Caco-2 (cell line): ENCODE measurements at regions not wholly inside any gene's neighbourhood (a gene's known extent, or its start where the extent isn't known, plus 50 kb on each side); places are given as distances from the start of the nearest gene placed in this dataset.

ENCODE experiments used
- BruUV-seq: library from RNA; stranded (reverse); fragments of 400-500 nt; replicated peaks from 2 replicates; lab custom pipeline; 2021; lab: Mats Ljungman, UMichigan
- CTCF ChIA-PET: fragments of 300-600 bp; sonication (Branson Sonifier 250); formaldehyde crosslinking; loops from one replicate; lab custom pipeline; 2022; ENCODE audit warnings: antibody characterized with exemption; lab: Charles Lee
- POLR2A ChIA-PET: fragments of 300-600 bp; sonication (Branson Sonifier 250); formaldehyde crosslinking; loops from one replicate; lab custom pipeline; 2022; ENCODE audit warnings: antibody characterized with exemption; lab: Charles Lee
- DNase-seq, 2 experiments: peaks; one replicate each; pipeline versions ENCODE4 v3.0.0 to v3.0.0-alpha.2; 2020 to 2022
- H3K27me3 ChIP-seq: replicated peaks from 2 replicates; pipeline ENCODE4 v1.6.0; 2011; ENCODE audit warnings: low read length; ENCODE audit not compliant: control insufficient read depth, insufficient read depth
- H3K36me3 ChIP-seq: 2 replicates; pipeline ENCODE4 v1.5.1; 2011; ENCODE audit warnings: low read length; ENCODE audit not compliant: control insufficient read depth, insufficient read depth
- H3K4me1 ChIP-seq: fragments of 250-450 bp; sonication (Bioruptor Pico); 2 replicates; pipeline ENCODE4 v1.5.1; 2020; ENCODE audit warnings: mild to moderate bottlenecking
- H3K4me3 ChIP-seq: 2 replicates; pipeline ENCODE4 v1.5.1; 2011; ENCODE audit warnings: low read depth, mild to moderate bottlenecking, control low read depth, low read length
- H3K9me3 ChIP-seq: fragments of 250-450 bp; sonication (Bioruptor Pico); 2 replicates; pipeline ENCODE4 v1.5.1; 2020; ENCODE audit warnings: mild to moderate bottlenecking, moderate library complexity
- H3K27ac Mint-ChIP-seq: one replicate; pipeline ENCODE4 v1.8.0; 2022; ENCODE audit warnings: mixed read lengths; ENCODE audit not compliant: unreplicated experiment
- H3K27me3 Mint-ChIP-seq: one replicate; pipeline ENCODE4 v1.8.0; 2022; ENCODE audit warnings: mixed read lengths; ENCODE audit not compliant: insufficient read depth, unreplicated experiment
- H3K36me3 Mint-ChIP-seq: one replicate; pipeline ENCODE4 v1.8.0; 2022; ENCODE audit warnings: mild to moderate bottlenecking, mixed read lengths; ENCODE audit not compliant: insufficient read depth, unreplicated experiment
- H3K4me1 Mint-ChIP-seq: one replicate; pipeline ENCODE4 v1.8.0; 2022; ENCODE audit warnings: low read depth, mixed read lengths; ENCODE audit not compliant: unreplicated experiment
- H3K4me3 Mint-ChIP-seq: one replicate; pipeline ENCODE4 v1.8.0; 2022; ENCODE audit warnings: mild to moderate bottlenecking, moderate library complexity, mixed read lengths; ENCODE audit not compliant: unreplicated experiment
- H3K9me3 Mint-ChIP-seq: one replicate; pipeline ENCODE4 v1.8.0; 2022; ENCODE audit warnings: mixed read lengths; ENCODE audit not compliant: unreplicated experiment
- CTCF ChIP-seq, 2 experiments: fragments of 200-600 bp in 1 of 2; IDR thresholded peaks; 1 replicate in 1 of 2; 2 replicates in 1 of 2; pipeline versions ENCODE4 v1.5.1 to v1.8.0; 2011 to 2022; ENCODE audit warnings: antibody characterized with exemption in 1 of 2, control low read depth in 1 of 2, inconsistent platforms in 1 of 2, low read depth in 1 of 2, low read length in 1 of 2, mild to moderate bottlenecking in 1 of 2, moderate library complexity in 1 of 2; ENCODE audit not compliant: insufficient read depth in 1 of 2, severe bottlenecking in 1 of 2, unreplicated experiment in 1 of 2
- intact Hi-C: fragments of 100-400 bp; cut with micrococcal nuclease; formaldehyde crosslinking; loops from one replicate; pipeline ENCODE4 v1.10.0; 2022; ENCODE audit not compliant: unreplicated experiment

DNA sequence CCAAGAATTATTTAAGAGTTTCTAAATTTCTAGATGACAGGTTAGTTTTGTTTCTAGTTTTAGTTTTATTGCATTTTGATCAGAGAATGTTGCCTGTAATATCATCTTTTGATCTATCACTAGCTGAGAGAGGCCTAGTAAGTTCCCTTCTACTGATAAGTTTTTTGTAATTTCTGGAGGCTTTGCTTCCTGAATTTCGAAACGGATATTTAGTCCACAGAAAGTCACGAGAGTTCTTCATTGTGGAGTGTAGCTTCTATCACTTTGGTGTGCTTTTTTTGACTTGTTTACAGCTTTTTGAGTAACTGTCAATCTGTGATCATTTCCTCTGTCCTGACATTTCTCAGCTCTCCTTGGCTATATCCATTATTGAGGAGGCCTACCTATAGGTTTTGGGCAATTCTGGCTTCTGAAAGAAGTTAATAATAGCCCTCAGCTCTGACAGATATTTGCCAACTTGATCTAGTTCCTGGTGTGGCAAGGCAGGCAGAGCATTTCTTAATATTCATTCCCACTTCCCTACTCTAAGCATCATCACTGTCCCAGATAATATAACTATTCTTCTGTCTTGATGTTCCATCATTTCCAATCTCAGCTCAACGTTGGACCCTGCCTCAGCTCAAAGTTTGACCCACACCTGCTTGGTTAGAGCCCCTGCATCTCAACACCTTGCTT lies 171.3 kb downstream of the BLID start:
- ChIA-PET CTCF (no interaction called here), POLR2A (no interaction called here)
- BruUV-seq: no TSS peak
- intact Hi-C loops: no loop called here
- Mint-ChIP-seq H3K27me3 (no peaks in the 10 kb centered on the region), H3K4me3 (no peak overlapping the region), H3K27ac (no peak overlapping the region), H3K4me1 (no peaks in the 10 kb centered on the region), H3K36me3 (no peaks in the 10 kb centered on the region), H3K9me3 (peaks cover 24% of the 10 kb centered on the region)
- Histone ChIP-seq H3K4me3 (no peak overlapping the region), H3K36me3 (no peaks in the 10 kb centered on the region), H3K9me3 (peaks cover 6% of the 10 kb centered on the region; the same call in 1 of the 2 replicates), H3K4me1 (no peaks in the 10 kb centered on the region), H3K27me3 (no peaks in the 10 kb centered on the region)
- no peak for TF ChIP-seq CTCF (IDR thresholded peaks at IDR 0.05; ENCODE audit: insufficient read depth in 1 of 2, low read depth in 1 of 2, low read length in 1 of 2, severe bottlenecking in 1 of 2, unreplicated experiment in 1 of 2)
- DNase-seq: no peak

DNA sequence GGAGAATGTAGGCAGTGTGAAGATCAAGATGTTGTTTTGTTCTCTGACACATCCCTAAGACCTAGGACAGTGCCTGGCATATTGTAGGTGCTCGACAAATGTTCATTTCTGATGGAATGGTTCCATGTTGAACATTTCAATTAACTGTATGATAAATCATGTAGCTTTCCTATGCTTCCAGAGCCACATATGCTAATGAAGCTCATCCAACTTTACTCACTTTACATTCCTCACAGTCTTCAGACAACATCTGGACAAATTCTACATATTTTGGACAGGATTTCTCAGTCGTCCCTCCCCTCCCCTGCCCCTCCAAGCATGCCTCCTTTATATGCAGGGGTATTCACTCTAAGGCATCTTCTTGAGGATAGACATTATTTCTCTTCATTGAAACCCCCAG lies 177.9 kb downstream of the BLID start:
- POLR2A ChIA-PET: no interaction called here
- BruUV-seq: no TSS peak
- Mint-ChIP-seq H3K4me1 (no peaks in the 10 kb centered on the region), H3K4me3 (no peak overlapping the region), H3K27ac (no peak overlapping the region), H3K27me3 (peaks cover 9% of the 10 kb centered on the region), H3K36me3 (no peaks in the 10 kb centered on the region), H3K9me3 (no peaks in the 10 kb centered on the region)
- H3K27me3 ChIP-seq: no peaks in the 10 kb centered on the region
- CTCF ChIA-PET: interaction anchor here (0.6 kb wide), 1 partner anchor 1756 kb away, joined by 3 read pairs; no protein-coding TSS in a partner anchor
- DNase-seq: no peak
- no peaks in the 10 kb centered on the region for H3K9me3 ChIP-seq
- intact Hi-C loops: no loop called here
- no peak for TF ChIP-seq CTCF (IDR thresholded peaks at IDR 0.05; ENCODE audit: insufficient read depth in 1 of 2, low read depth in 1 of 2, low read length in 1 of 2, severe bottlenecking in 1 of 2, unreplicated experiment in 1 of 2)
- no peaks in the 10 kb centered on the region for H3K36me3 ChIP-seq
- H3K4me3 ChIP-seq: no peak overlapping the region
- no peaks in the 10 kb centered on the region for H3K4me1 ChIP-seq

DNA sequence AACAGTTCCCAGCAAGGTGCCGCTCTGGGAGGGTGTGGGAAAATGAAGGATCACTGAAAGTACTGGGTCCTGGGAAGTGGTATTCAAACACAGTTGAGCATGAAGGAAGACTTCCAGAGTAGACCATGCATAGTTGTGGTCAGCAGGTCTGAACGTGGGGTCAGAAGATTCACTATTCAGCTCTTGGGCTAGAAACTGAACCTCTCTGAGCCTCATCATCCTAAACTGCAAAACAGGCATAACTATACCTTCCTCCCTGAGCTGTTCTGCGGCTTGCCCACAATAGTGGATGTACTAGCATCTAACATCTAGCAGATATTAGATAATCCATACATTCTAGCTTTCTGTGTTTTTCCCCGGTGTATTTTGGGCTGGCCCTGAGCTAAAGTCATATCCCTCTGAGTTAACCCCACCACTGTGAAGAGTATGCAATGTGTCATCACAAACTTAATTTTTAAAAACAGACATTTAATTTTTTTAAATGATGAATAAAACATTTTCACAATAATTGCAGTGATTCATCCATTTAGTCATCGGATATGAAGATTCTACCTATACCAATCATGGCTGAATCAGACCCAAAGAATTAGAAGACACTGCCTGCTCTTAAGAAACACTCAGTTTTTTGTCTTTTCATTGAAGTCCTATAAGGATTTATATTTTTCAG lies 179.1 kb downstream of the BLID start:
- no peaks in the 10 kb centered on the region for H3K4me1 ChIP-seq
- Mint-ChIP-seq H3K4me1 (no peaks in the 10 kb centered on the region), H3K27me3 (peaks cover 9% of the 10 kb centered on the region), H3K36me3 (no peaks in the 10 kb centered on the region), H3K4me3 (no peak overlapping the region), H3K27ac (no peak overlapping the region), H3K9me3 (no peaks in the 10 kb centered on the region)
- H3K9me3 ChIP-seq: no peaks in the 10 kb centered on the region
- POLR2A ChIA-PET: no interaction called here
- no peaks in the 10 kb centered on the region for H3K27me3 ChIP-seq
- no peak overlapping the region for H3K4me3 ChIP-seq
- no peak for DNase-seq
- no peaks in the 10 kb centered on the region for H3K36me3 ChIP-seq
- CTCF ChIA-PET: no interaction called here
- no TSS peak for BruUV-seq
- intact Hi-C loops: no loop called here
- TF ChIP-seq CTCF (IDR thresholded peaks at IDR 0.05; ENCODE audit: insufficient read depth in 1 of 2, low read depth in 1 of 2, low read length in 1 of 2, severe bottlenecking in 1 of 2, unreplicated experiment in 1 of 2): no peak
